AG10803 (cell line): ENCODE measurements at regions not wholly inside any gene's neighbourhood (a gene's known extent, or its start where the extent isn't known, plus 50 kb on each side); places are given as distances from the start of the nearest gene placed in this dataset.
"Not testable (repeated sequence)": the region's sequence is repeated elsewhere in the genome, so short reads cannot be mapped to it uniquely, and the experiment has no call there.

Experiments
- DNase-seq: peaks from one replicate; pipeline ENCODE4 v3.0.0; 2010; ENCODE audit warnings: low read depth
- H3K4me3 ChIP-seq: 2 replicates; pipeline ENCODE4 v1.5.1; 2011; ENCODE audit warnings: mild to moderate bottlenecking, low read length, control low read depth
- CTCF ChIP-seq: conservative IDR thresholded peaks from 2 replicates; pipeline ENCODE4 v1.5.1; 2011; ENCODE audit warnings: mild to moderate bottlenecking, low read length, control low read depth, inconsistent platforms

DNA sequence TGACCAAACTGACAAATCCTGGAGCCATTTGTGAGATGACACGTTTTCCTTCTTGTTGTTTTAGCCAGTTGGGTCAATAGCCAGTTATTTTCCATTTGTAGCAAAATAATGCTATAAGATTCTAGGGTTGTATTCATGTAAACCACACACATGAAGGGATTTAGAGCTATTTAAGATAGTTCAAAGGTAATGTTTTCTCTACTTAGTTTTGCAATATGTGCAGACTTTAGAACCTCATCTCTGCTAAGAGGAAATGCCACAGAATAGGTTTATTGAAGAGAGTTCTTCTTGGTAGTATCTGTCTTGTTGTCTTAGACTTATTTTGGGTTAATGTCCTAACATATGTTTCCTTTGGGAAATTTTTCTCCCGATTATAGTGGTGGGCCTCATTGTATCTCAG lies 213.5 kb upstream of the RIMS1 start:
- no peak for DNase-seq

DNA sequence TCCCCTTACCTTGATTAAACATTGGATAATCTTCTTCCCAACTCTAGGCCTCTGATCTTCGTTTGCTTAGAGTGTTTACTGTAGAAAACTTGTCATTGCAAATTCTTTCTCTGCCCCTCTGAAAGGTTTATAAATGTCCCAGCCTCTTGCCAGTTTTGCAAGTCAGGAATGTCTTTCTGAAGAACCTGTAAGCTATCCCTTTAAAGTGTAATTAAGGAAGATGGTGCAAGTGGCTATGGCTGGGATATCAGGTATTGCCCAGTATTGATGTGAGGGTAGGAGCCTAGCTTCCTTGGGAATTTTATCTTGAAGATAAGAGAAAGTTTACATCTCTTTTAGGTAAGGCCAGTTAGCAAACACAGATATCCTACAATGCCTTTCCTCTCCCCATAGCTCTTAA lies 211.0 kb upstream of the RIMS1 start:
- H3K4me3 ChIP-seq, result no peak overlapping the region

More for the DNA sequence above, 213.5 kb upstream of the RIMS1 start:
- no peak for TF ChIP-seq CTCF
- no peak overlapping the region for H3K4me3 ChIP-seq

DNA sequence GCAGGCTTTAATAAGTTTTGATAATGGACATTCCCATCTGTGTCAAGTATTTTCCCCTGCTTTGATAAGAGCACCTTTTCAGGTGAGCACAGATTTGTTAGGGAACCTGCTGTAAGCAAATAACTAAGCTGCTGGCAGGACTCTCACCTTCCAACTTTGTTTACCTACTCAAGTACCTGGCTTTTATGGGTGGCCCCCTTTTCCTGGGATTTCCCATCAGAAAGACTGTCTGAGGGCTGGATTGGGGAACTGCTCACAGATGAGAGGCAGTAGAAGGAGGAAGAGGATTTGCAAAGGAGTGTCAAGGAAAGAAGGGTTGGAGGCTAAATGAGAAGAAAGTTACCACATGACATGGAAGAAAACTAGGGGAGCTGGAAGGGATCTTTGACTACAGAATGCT lies 210.1 kb upstream of the RIMS1 start:
- TF ChIP-seq CTCF, result no peak
- no peak overlapping the region for H3K4me3 ChIP-seq
- no peak for DNase-seq

More for the DNA sequence above, 211.0 kb upstream of the RIMS1 start:
- TF ChIP-seq CTCF, result no peak
- DNase-seq, result no peak

DNA sequence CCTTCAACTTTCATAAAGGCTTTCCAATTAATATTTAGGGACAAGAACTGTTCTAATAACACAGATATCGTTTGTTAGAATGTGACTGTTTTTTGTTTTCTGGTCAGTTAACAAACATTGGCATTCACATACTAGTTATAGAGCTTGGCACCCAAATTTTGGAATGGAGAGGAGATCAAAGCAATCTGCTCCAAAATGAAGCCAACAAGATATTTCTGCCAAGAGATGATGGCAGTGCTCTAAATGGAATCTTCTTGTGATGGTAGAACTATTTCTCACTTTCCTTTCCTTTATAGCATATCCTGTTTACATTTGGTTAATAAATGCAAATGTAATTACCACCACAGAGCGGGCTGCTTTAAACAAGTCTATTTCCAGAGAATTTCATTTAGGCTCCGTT lies 208.3 kb upstream of the RIMS1 start:
- H3K4me3 ChIP-seq, result no peak overlapping the region
- no peak for DNase-seq
- TF ChIP-seq CTCF, result no peak

DNA sequence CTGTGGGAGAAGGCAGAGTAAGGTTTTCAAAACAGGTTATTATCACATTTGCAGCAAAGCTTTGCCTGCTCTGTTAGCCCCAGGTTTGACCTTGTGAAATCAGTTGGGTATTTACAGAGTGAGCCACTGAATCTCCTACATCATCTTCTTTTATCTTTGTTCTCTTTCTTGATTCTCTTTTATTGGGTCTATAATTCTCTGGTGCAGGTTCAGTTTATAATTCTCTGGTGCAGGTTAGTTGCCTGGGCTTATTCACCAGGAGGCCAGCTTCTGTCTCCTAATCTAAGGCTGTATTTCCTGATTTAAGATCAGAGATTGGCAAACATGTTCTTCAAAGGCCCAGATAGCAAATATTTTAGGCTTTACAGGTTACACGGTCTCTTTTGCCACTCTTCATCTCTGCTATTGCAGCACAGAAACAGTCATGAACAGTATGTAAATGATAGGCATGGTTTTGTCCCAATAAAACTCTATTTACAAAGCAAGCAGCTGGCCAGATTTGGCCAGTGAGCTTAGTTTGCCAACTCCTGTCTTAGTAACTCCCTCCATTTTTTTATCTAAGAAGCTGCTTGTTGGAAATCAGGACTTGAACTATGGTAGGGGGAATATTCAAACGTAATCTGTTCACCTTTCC lies 205.0 kb upstream of the RIMS1 start:
- H3K4me3 ChIP-seq, result no peak overlapping the region
- no peak for TF ChIP-seq CTCF
- no peak for DNase-seq

DNA sequence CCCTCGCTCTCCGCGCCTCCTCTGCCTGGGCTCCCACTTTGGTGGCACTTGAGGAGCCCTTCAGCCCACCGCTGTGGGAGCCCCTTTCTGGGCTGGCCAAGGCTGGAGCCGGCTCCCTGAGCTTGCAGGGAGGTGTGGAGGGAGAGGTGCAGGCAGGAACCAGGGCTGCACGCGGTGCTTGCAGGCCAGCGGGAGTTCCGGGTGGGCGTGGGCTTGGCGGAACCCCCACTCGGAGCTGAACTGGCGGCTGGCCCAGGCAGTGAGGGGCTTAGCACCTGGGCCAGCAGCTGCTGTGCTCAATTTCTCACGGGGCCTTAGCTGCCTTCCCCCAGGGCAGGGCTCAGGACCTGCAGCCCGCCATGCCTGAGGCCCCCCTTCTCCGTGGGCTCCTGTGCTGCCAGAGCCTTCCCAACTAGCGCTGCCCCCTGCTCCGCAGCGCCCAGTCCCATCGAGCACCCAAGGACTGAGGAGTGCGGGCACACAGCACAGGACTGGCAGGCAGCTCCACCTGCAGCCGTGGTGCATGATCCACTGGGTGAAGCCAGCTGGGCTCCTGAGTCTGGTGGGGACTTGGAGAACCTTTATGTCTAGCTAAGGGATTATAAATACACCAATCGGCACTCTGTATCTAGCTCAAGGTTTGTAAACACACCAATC lies 200.2 kb upstream of the RIMS1 start:
- not testable (repeated sequence) for DNase-seq, H3K4me3 ChIP-seq

- DNase-seq, result no peak
- no peak for TF ChIP-seq CTCF
These were observed 187.6 kb upstream of the RIMS1 start for GRCh38 chr6:71698702-71699101.

GRCh38 chr6:71706523-71706922 lies 179.8 kb upstream of the RIMS1 start:
- H3K4me3 ChIP-seq, result no peak overlapping the region
- TF ChIP-seq CTCF, result no peak
- no peak for DNase-seq

More at GRCh38 chr6:71698702-71699101, 187.6 kb upstream of the RIMS1 start:
- no peak overlapping the region for H3K4me3 ChIP-seq
